ENCODE measurements at regions not wholly inside any gene's neighbourhood (a gene's known extent, or its start where the extent isn't known, plus 50 kb on each side); places are given as distances from the start of the nearest gene placed in this dataset.

GRCh38 chr4:32337403-32337802 is 1617.2 kb downstream of the PCDH7 start:
- TF ChIP-seq CTCF (IDR thresholded peaks at IDR 0.05), result no peak
- TF ChIP-seq POLR2A (IDR thresholded peaks at IDR 0.05), result no peak

All from right lobe of liver (tissue), 4 donors.